ENCODE measurements at regions not wholly inside any gene's neighbourhood (a gene's known extent, or its start where the extent isn't known, plus 50 kb on each side); places are given as distances from the start of the nearest gene placed in this dataset.

GRCh38 chr3:66885326-66886000, 112.6 kb upstream of the KBTBD8 start:
- no peak overlapping the region for H3K4me3 ChIP-seq
- no peak for DNase-seq (ENCODE audit: low read depth, low spot score)
- H3K9me3 ChIP-seq (ENCODE audit: low read depth, low read length), result no peaks in the 10 kb centered on the region
- H3K9ac ChIP-seq (ENCODE audit: insufficient read length), result no peak overlapping the region
- no peak overlapping the region for H3K27ac ChIP-seq
- TF ChIP-seq POLR2AphosphoS5 (IDR thresholded peaks at IDR 0.05; ENCODE audit: borderline replicate concordance, low read depth, low read length) (no peak), EZH2 (IDR thresholded peaks at IDR 0.05) (no peak), FOXP2 (optimal IDR thresholded peaks at IDR 0.05; ENCODE audit: control extremely low read depth, extremely low read length, insufficient read depth) (no peak)
- no peaks in the 10 kb centered on the region for H3K36me3 ChIP-seq (ENCODE audit: insufficient read depth, low read length)

- H3K36me3 ChIP-seq (ENCODE audit: insufficient read depth, low read length), result no peaks in the 10 kb centered on the region
- H3K9ac ChIP-seq (ENCODE audit: insufficient read length), result no peak overlapping the region
- TF ChIP-seq POLR2AphosphoS5 (IDR thresholded peaks at IDR 0.05; ENCODE audit: borderline replicate concordance, low read depth, low read length), result no peak
- no peak for TF ChIP-seq EZH2 (IDR thresholded peaks at IDR 0.05)
- no peak for TF ChIP-seq FOXP2 (optimal IDR thresholded peaks at IDR 0.05; ENCODE audit: control extremely low read depth, extremely low read length, insufficient read depth)
- no peak for DNase-seq (ENCODE audit: low read depth, low spot score)
- no peak overlapping the region for H3K27ac ChIP-seq
- no peak overlapping the region for H3K4me3 ChIP-seq
- no peaks in the 10 kb centered on the region for H3K9me3 ChIP-seq (ENCODE audit: low read depth, low read length)
These were observed 108.2 kb upstream of the KBTBD8 start for GRCh38 chr3:66889750-66890494.

- Histone ChIP-seq H3K27ac (no peak overlapping the region), H3K9ac (ENCODE audit: insufficient read length) (no peak overlapping the region), H3K9me3 (ENCODE audit: low read depth, low read length) (no peaks in the 10 kb centered on the region), H3K36me3 (ENCODE audit: insufficient read depth, low read length) (no peaks in the 10 kb centered on the region), H3K4me3 (no peak overlapping the region)
- DNase-seq (ENCODE audit: low read depth, low spot score), result no peak
- TF ChIP-seq POLR2AphosphoS5 (IDR thresholded peaks at IDR 0.05; ENCODE audit: borderline replicate concordance, low read depth, low read length) (no peak), FOXP2 (optimal IDR thresholded peaks at IDR 0.05; ENCODE audit: control extremely low read depth, extremely low read length, insufficient read depth) (no peak), EZH2 (IDR thresholded peaks at IDR 0.05) (no peak)
These were observed 100.0 kb upstream of the KBTBD8 start for GRCh38 chr3:66898155-66898554.

- Histone ChIP-seq H3K4me3 (peak overlapping the region; percentile 66), H3K27ac (peak overlapping the region; percentile 92), H3K9me3 (ENCODE audit: low read depth, low read length) (no peaks in the 10 kb centered on the region), H3K36me3 (ENCODE audit: insufficient read depth, low read length) (no peaks in the 10 kb centered on the region), H3K9ac (ENCODE audit: insufficient read length) (no peak overlapping the region)
- DNase-seq (ENCODE audit: low read depth, low spot score), result peak; percentile 0
- TF ChIP-seq EZH2 (IDR thresholded peaks at IDR 0.05) (no peak), FOXP2 (optimal IDR thresholded peaks at IDR 0.05; ENCODE audit: control extremely low read depth, extremely low read length, insufficient read depth) (no peak), POLR2AphosphoS5 (IDR thresholded peaks at IDR 0.05; ENCODE audit: borderline replicate concordance, low read depth, low read length) (no peak)
These were observed 93.8 kb upstream of the KBTBD8 start for GRCh38 chr3:66904336-66904735.

GRCh38 chr3:66904831-66905493, 93.1 kb upstream of the KBTBD8 start:
- peak overlapping the region; percentile 66 for H3K4me3 ChIP-seq
- peak; percentile 64 for DNase-seq (ENCODE audit: low read depth, low spot score)
- no peak for TF ChIP-seq FOXP2 (optimal IDR thresholded peaks at IDR 0.05; ENCODE audit: control extremely low read depth, extremely low read length, insufficient read depth)
- no peak for TF ChIP-seq POLR2AphosphoS5 (IDR thresholded peaks at IDR 0.05; ENCODE audit: borderline replicate concordance, low read depth, low read length)
- peak overlapping the region; percentile 92 for H3K27ac ChIP-seq
- no peak overlapping the region for H3K9ac ChIP-seq (ENCODE audit: insufficient read length)
- H3K9me3 ChIP-seq (ENCODE audit: low read depth, low read length), result no peaks in the 10 kb centered on the region
- H3K36me3 ChIP-seq (ENCODE audit: insufficient read depth, low read length), result no peaks in the 10 kb centered on the region

- no peak for TF ChIP-seq FOXP2 (optimal IDR thresholded peaks at IDR 0.05; ENCODE audit: control extremely low read depth, extremely low read length, insufficient read depth)
- no peak for TF ChIP-seq POLR2AphosphoS5 (IDR thresholded peaks at IDR 0.05; ENCODE audit: borderline replicate concordance, low read depth, low read length)
- no peak for TF ChIP-seq EZH2 (IDR thresholded peaks at IDR 0.05)
- no peak for DNase-seq (ENCODE audit: low read depth, low spot score)
- Histone ChIP-seq H3K9ac (ENCODE audit: insufficient read length) (no peak overlapping the region), H3K27ac (no peak overlapping the region), H3K4me3 (no peak overlapping the region), H3K36me3 (ENCODE audit: insufficient read depth, low read length) (no peaks in the 10 kb centered on the region), H3K9me3 (ENCODE audit: low read depth, low read length) (no peaks in the 10 kb centered on the region)
These were observed 91.0 kb upstream of the KBTBD8 start for GRCh38 chr3:66907136-66907535.

GRCh38 chr3:66910266-66911055, 87.6 kb upstream of the KBTBD8 start:
- no peak overlapping the region for H3K4me3 ChIP-seq
- H3K9me3 ChIP-seq (ENCODE audit: low read depth, low read length), result no peaks in the 10 kb centered on the region
- no peak for DNase-seq (ENCODE audit: low read depth, low spot score)
- no peaks in the 10 kb centered on the region for H3K36me3 ChIP-seq (ENCODE audit: insufficient read depth, low read length)
- no peak for TF ChIP-seq EZH2 (IDR thresholded peaks at IDR 0.05)
- TF ChIP-seq FOXP2 (optimal IDR thresholded peaks at IDR 0.05; ENCODE audit: control extremely low read depth, extremely low read length, insufficient read depth), result no peak
- no peak for TF ChIP-seq POLR2AphosphoS5 (IDR thresholded peaks at IDR 0.05; ENCODE audit: borderline replicate concordance, low read depth, low read length)
- H3K9ac ChIP-seq (ENCODE audit: insufficient read length), result no peak overlapping the region
- H3K27ac ChIP-seq, result no peak overlapping the region

- no peak for TF ChIP-seq POLR2AphosphoS5 (IDR thresholded peaks at IDR 0.05; ENCODE audit: borderline replicate concordance, low read depth, low read length)
- TF ChIP-seq FOXP2 (optimal IDR thresholded peaks at IDR 0.05; ENCODE audit: control extremely low read depth, extremely low read length, insufficient read depth), result no peak
- TF ChIP-seq EZH2 (IDR thresholded peaks at IDR 0.05), result no peak
- Histone ChIP-seq H3K9ac (ENCODE audit: insufficient read length) (no peak overlapping the region), H3K9me3 (ENCODE audit: low read depth, low read length) (no peaks in the 10 kb centered on the region), H3K4me3 (no peak overlapping the region), H3K36me3 (ENCODE audit: insufficient read depth, low read length) (no peaks in the 10 kb centered on the region), H3K27ac (no peak overlapping the region)
- no peak for DNase-seq (ENCODE audit: low read depth, low spot score)
These were observed 85.8 kb upstream of the KBTBD8 start for GRCh38 chr3:66912306-66912705.

Measured in SK-N-MC (cell line).